OCI-LY7 (cell line): ENCODE measurements at regions not wholly inside any gene's neighbourhood (a gene's known extent, or its start where the extent isn't known, plus 50 kb on each side); places are given as distances from the start of the nearest gene placed in this dataset.

Source experiments
- BruUV-seq: library from RNA; stranded (reverse); fragments of 400-500 nt; replicated peaks from 2 replicates; lab custom pipeline; 2021; lab: Mats Ljungman, UMichigan
- CTCF ChIA-PET: fragments of 300-600 bp; sonication (Branson Sonifier 250); formaldehyde crosslinking; loops from one replicate; lab custom pipeline; 2022; ENCODE audit warnings: antibody characterized with exemption; ENCODE audit not compliant: unreplicated experiment; lab: Charles Lee
- POLR2A ChIA-PET: fragments of 300-600 bp; sonication (Branson Sonifier 250); formaldehyde crosslinking; loops from one replicate; lab custom pipeline; 2022; ENCODE audit warnings: antibody characterized with exemption; lab: Charles Lee
- DNase-seq: peaks from one replicate; pipeline ENCODE4 v3.0.0-alpha.2; 2015; ENCODE audit warnings: low spot score
- H2AFZ ChIP-seq: fragments of 200-600 bp; sonication (generic), shearing (Covaris generic); 2 replicates; pipeline ENCODE4 v1.6.1; 2014; ENCODE audit warnings: mild to moderate bottlenecking, antibody characterized with exemption, low read length, moderate library complexity
- H3K27ac ChIP-seq: fragments of 200-600 bp; sonication (generic); 2 replicates; pipeline ENCODE4 v1.5.1; 2014; ENCODE audit warnings: mixed run types, low read depth, mild to moderate bottlenecking, moderate library complexity, low read length, inconsistent platforms; ENCODE audit not compliant: poor library complexity, severe bottlenecking
- H3K36me3 ChIP-seq: fragments of 200-600 bp; sonication (generic); 2 replicates; pipeline ENCODE4 v1.6.1; 2014; ENCODE audit warnings: mild to moderate bottlenecking, antibody characterized with exemption, low read length, moderate library complexity, mixed read lengths; ENCODE audit not compliant: insufficient read depth
- H3K4me1 ChIP-seq: fragments of 200-600 bp; sonication (generic); 2 replicates; pipeline ENCODE4 v1.5.1; 2014; ENCODE audit warnings: mild to moderate bottlenecking, low read length; ENCODE audit not compliant: insufficient read depth, poor library complexity, severe bottlenecking
- H3K4me2 ChIP-seq: fragments of 200-600 bp; sonication (generic); 2 replicates; pipeline ENCODE4 v1.6.1; 2014; ENCODE audit warnings: mild to moderate bottlenecking, low read length
- H3K4me3 ChIP-seq: fragments of 200-600 bp; sonication (generic); 2 replicates; pipeline ENCODE4 v1.5.1; 2014; ENCODE audit warnings: mild to moderate bottlenecking, low read depth, low read length; ENCODE audit not compliant: poor library complexity, severe bottlenecking
- H3K79me2 ChIP-seq: fragments of 200-600 bp; sonication (generic); 2 replicates; pipeline ENCODE4 v1.6.1; 2016; ENCODE audit warnings: low read depth, mild to moderate bottlenecking, low read length, moderate library complexity, mixed read lengths; ENCODE audit not compliant: insufficient read depth
- H3K9me2 ChIP-seq: fragments of 200-600 bp; sonication (generic); 2 replicates; pipeline ENCODE4 v1.6.1; 2016; ENCODE audit warnings: mild to moderate bottlenecking, low read length, mixed read lengths; ENCODE audit not compliant: insufficient read depth
- H3K9me3 ChIP-seq: fragments of 200-600 bp; sonication (generic); 2 replicates; pipeline ENCODE4 v1.6.1; 2014; ENCODE audit warnings: mild to moderate bottlenecking, mixed run types, low read length, mixed read lengths
- H4K20me1 ChIP-seq: fragments of 200-600 bp; sonication (generic); 2 replicates; pipeline ENCODE4 v1.6.1; 2014; ENCODE audit warnings: mild to moderate bottlenecking, antibody characterized with exemption, low read length, moderate library complexity, mixed read lengths; ENCODE audit not compliant: insufficient read depth
- CTCF ChIP-seq: fragments of 200-600 bp; sonication (generic); conservative IDR thresholded peaks from 2 replicates; pipeline ENCODE4 v1.5.1; 2014; ENCODE audit warnings: mild to moderate bottlenecking, antibody characterized with exemption, low read length, moderate library complexity, mixed read lengths
- EZH2phosphoT487 ChIP-seq: fragments of 200-600 bp; sonication (generic); IDR thresholded peaks from 2 replicates; pipeline ENCODE4 v1.6.1; 2018; ENCODE audit warnings: low read depth, borderline replicate concordance, mild to moderate bottlenecking, mixed run types, antibody characterized with exemption, low read length, moderate library complexity, mixed read lengths
- intact Hi-C: fragments of 100-400 bp; cut with micrococcal nuclease; formaldehyde crosslinking; loops from one replicate; pipeline ENCODE4 v1.10.0; 2022; ENCODE audit not compliant: unreplicated experiment

GRCh38 chr17:70319516-70319915, 150.2 kb downstream of the KCNJ2 start:
- no TSS peak for BruUV-seq

GRCh38 chr17:70320673-70321345, 151.5 kb downstream of the KCNJ2 start:
- Histone ChIP-seq H3K79me2 (no peaks in the 10 kb centered on the region), H3K36me3 (no peaks in the 10 kb centered on the region), H3K27ac (no peak overlapping the region), H2AFZ (no peak overlapping the region), H3K4me2 (no peak overlapping the region), H3K4me3 (no peak overlapping the region), H4K20me1 (no peaks in the 10 kb centered on the region), H3K4me1 (no peaks in the 10 kb centered on the region), H3K9me2 (no peaks in the 10 kb centered on the region), H3K9me3 (no peaks in the 10 kb centered on the region)
- intact Hi-C loops: no loop called here
- TF ChIP-seq EZH2phosphoT487: no peak
- no peak for TF ChIP-seq CTCF
- POLR2A ChIA-PET: interaction anchor here (0.7 kb wide), 1 partner anchor 8 kb away, joined by 3 read pairs; no protein-coding TSS in a partner anchor
- no TSS peak for BruUV-seq
- no peak for DNase-seq
- CTCF ChIA-PET: no interaction called here

More at GRCh38 chr17:70319516-70319915, 150.2 kb downstream of the KCNJ2 start:
- POLR2A ChIA-PET: no interaction called here
- intact Hi-C loops: no loop called here
- H3K4me2 ChIP-seq: no peak overlapping the region
- H2AFZ ChIP-seq: no peak overlapping the region
- CTCF ChIA-PET: no interaction called here
- H4K20me1 ChIP-seq: no peaks in the 10 kb centered on the region
- H3K79me2 ChIP-seq: no peaks in the 10 kb centered on the region
- H3K9me2 ChIP-seq: no peaks in the 10 kb centered on the region
- H3K4me3 ChIP-seq: no peak overlapping the region
- no peak for TF ChIP-seq EZH2phosphoT487
- TF ChIP-seq CTCF: no peak
- H3K4me1 ChIP-seq: no peaks in the 10 kb centered on the region
- H3K27ac ChIP-seq: no peak overlapping the region
- no peak for DNase-seq
- H3K36me3 ChIP-seq: no peaks in the 10 kb centered on the region
- H3K9me3 ChIP-seq: no peaks in the 10 kb centered on the region

GRCh38 chr17:70321352-70321751, 152.0 kb downstream of the KCNJ2 start:
- no peaks in the 10 kb centered on the region for H3K9me2 ChIP-seq

More at GRCh38 chr17:70321352-70321751, 152.0 kb downstream of the KCNJ2 start:
- TF ChIP-seq CTCF (no peak), EZH2phosphoT487 (no peak)
- no peak for DNase-seq
- Histone ChIP-seq H3K36me3 (no peaks in the 10 kb centered on the region), H3K4me3 (no peak overlapping the region), H3K9me3 (no peaks in the 10 kb centered on the region), H3K4me1 (no peaks in the 10 kb centered on the region), H3K79me2 (no peaks in the 10 kb centered on the region), H3K27ac (no peak overlapping the region), H4K20me1 (no peaks in the 10 kb centered on the region), H2AFZ (no peak overlapping the region), H3K4me2 (no peak overlapping the region)
- ChIA-PET POLR2A (interaction anchor here (0.7 kb wide), 1 partner anchor 9 kb away, joined by 3 read pairs; no protein-coding TSS in a partner anchor), CTCF (no interaction called here)
- no TSS peak for BruUV-seq
- intact Hi-C loops: no loop called here
